Caco-2 (cell line): ENCODE measurements at regions not wholly inside any gene's neighbourhood (a gene's known extent, or its start where the extent isn't known, plus 50 kb on each side); places are given as distances from the start of the nearest gene placed in this dataset.

Experiments used
- BruUV-seq: library from RNA; stranded (reverse); fragments of 400-500 nt; replicated peaks from 2 replicates; lab custom pipeline; 2021; lab: Mats Ljungman, UMichigan
- CTCF ChIA-PET: fragments of 300-600 bp; sonication (Branson Sonifier 250); formaldehyde crosslinking; loops from one replicate; lab custom pipeline; 2022; ENCODE audit warnings: antibody characterized with exemption; lab: Charles Lee
- POLR2A ChIA-PET: fragments of 300-600 bp; sonication (Branson Sonifier 250); formaldehyde crosslinking; loops from one replicate; lab custom pipeline; 2022; ENCODE audit warnings: antibody characterized with exemption; lab: Charles Lee
- DNase-seq, 2 experiments: peaks; one replicate each; pipeline versions ENCODE4 v3.0.0 to v3.0.0-alpha.2; 2020 to 2022
- H3K27me3 ChIP-seq: replicated peaks from 2 replicates; pipeline ENCODE4 v1.6.0; 2011; ENCODE audit warnings: low read length; ENCODE audit not compliant: control insufficient read depth, insufficient read depth
- H3K36me3 ChIP-seq: 2 replicates; pipeline ENCODE4 v1.5.1; 2011; ENCODE audit warnings: low read length; ENCODE audit not compliant: control insufficient read depth, insufficient read depth
- H3K4me1 ChIP-seq: fragments of 250-450 bp; sonication (Bioruptor Pico); 2 replicates; pipeline ENCODE4 v1.5.1; 2020; ENCODE audit warnings: mild to moderate bottlenecking
- H3K4me3 ChIP-seq: 2 replicates; pipeline ENCODE4 v1.5.1; 2011; ENCODE audit warnings: low read depth, mild to moderate bottlenecking, control low read depth, low read length
- H3K9me3 ChIP-seq: fragments of 250-450 bp; sonication (Bioruptor Pico); 2 replicates; pipeline ENCODE4 v1.5.1; 2020; ENCODE audit warnings: mild to moderate bottlenecking, moderate library complexity
- H3K27ac Mint-ChIP-seq: one replicate; pipeline ENCODE4 v1.8.0; 2022; ENCODE audit warnings: mixed read lengths; ENCODE audit not compliant: unreplicated experiment
- H3K27me3 Mint-ChIP-seq: one replicate; pipeline ENCODE4 v1.8.0; 2022; ENCODE audit warnings: mixed read lengths; ENCODE audit not compliant: insufficient read depth, unreplicated experiment
- H3K36me3 Mint-ChIP-seq: one replicate; pipeline ENCODE4 v1.8.0; 2022; ENCODE audit warnings: mild to moderate bottlenecking, mixed read lengths; ENCODE audit not compliant: insufficient read depth, unreplicated experiment
- H3K4me1 Mint-ChIP-seq: one replicate; pipeline ENCODE4 v1.8.0; 2022; ENCODE audit warnings: low read depth, mixed read lengths; ENCODE audit not compliant: unreplicated experiment
- H3K4me3 Mint-ChIP-seq: one replicate; pipeline ENCODE4 v1.8.0; 2022; ENCODE audit warnings: mild to moderate bottlenecking, moderate library complexity, mixed read lengths; ENCODE audit not compliant: unreplicated experiment
- H3K9me3 Mint-ChIP-seq: one replicate; pipeline ENCODE4 v1.8.0; 2022; ENCODE audit warnings: mixed read lengths; ENCODE audit not compliant: unreplicated experiment
- CTCF ChIP-seq, 2 experiments: fragments of 200-600 bp in 1 of 2; IDR thresholded peaks; 1 replicate in 1 of 2; 2 replicates in 1 of 2; pipeline versions ENCODE4 v1.5.1 to v1.8.0; 2011 to 2022; ENCODE audit warnings: antibody characterized with exemption in 1 of 2, control low read depth in 1 of 2, inconsistent platforms in 1 of 2, low read depth in 1 of 2, low read length in 1 of 2, mild to moderate bottlenecking in 1 of 2, moderate library complexity in 1 of 2; ENCODE audit not compliant: insufficient read depth in 1 of 2, severe bottlenecking in 1 of 2, unreplicated experiment in 1 of 2
- intact Hi-C: fragments of 100-400 bp; cut with micrococcal nuclease; formaldehyde crosslinking; loops from one replicate; pipeline ENCODE4 v1.10.0; 2022; ENCODE audit not compliant: unreplicated experiment

- H3K4me1 Mint-ChIP-seq = no peaks in the 10 kb centered on the region
- CTCF ChIA-PET = no interaction called here
- DNase-seq = no peak
- intact Hi-C loops = no loop called here
- BruUV-seq = no TSS peak
- POLR2A ChIA-PET = no interaction called here
- H3K4me3 Mint-ChIP-seq = no peak overlapping the region
- H3K27me3 ChIP-seq = no peaks in the 10 kb centered on the region
- no peaks in the 10 kb centered on the region for H3K4me1 ChIP-seq
- TF ChIP-seq CTCF (IDR thresholded peaks at IDR 0.05; ENCODE audit: insufficient read depth in 1 of 2, low read depth in 1 of 2, low read length in 1 of 2, severe bottlenecking in 1 of 2, unreplicated experiment in 1 of 2) = no peak
- no peaks in the 10 kb centered on the region for H3K36me3 ChIP-seq
- H3K9me3 Mint-ChIP-seq = no peaks in the 10 kb centered on the region
- H3K36me3 Mint-ChIP-seq = no peaks in the 10 kb centered on the region
- no peak overlapping the region for H3K4me3 ChIP-seq
- H3K27ac Mint-ChIP-seq = no peak overlapping the region
- no peaks in the 10 kb centered on the region for H3K27me3 Mint-ChIP-seq
- no peaks in the 10 kb centered on the region for H3K9me3 ChIP-seq
Measured at GRCh38 chr6:135105710-135106109, 51.1 kb upstream of the HBS1L start.

GRCh38 chr6:135105299-135105698 lies 50.7 kb upstream of the HBS1L start:
- H3K27me3 ChIP-seq = no peaks in the 10 kb centered on the region
- no peaks in the 10 kb centered on the region for H3K9me3 Mint-ChIP-seq
- no peaks in the 10 kb centered on the region for H3K4me1 ChIP-seq
- ChIA-PET CTCF (no interaction called here), POLR2A (no interaction called here)
- H3K4me3 Mint-ChIP-seq = no peak overlapping the region
- no peak for TF ChIP-seq CTCF (IDR thresholded peaks at IDR 0.05; ENCODE audit: insufficient read depth in 1 of 2, low read depth in 1 of 2, low read length in 1 of 2, severe bottlenecking in 1 of 2, unreplicated experiment in 1 of 2)
- intact Hi-C loops = no loop called here
- no peaks in the 10 kb centered on the region for H3K27me3 Mint-ChIP-seq
- no peak for DNase-seq
- H3K36me3 ChIP-seq = no peaks in the 10 kb centered on the region
- H3K4me1 Mint-ChIP-seq = no peaks in the 10 kb centered on the region
- H3K36me3 Mint-ChIP-seq = no peaks in the 10 kb centered on the region
- no peaks in the 10 kb centered on the region for H3K9me3 ChIP-seq
- no TSS peak for BruUV-seq
- no peak overlapping the region for H3K4me3 ChIP-seq
- no peak overlapping the region for H3K27ac Mint-ChIP-seq
